ENCODE measurements at regions not wholly inside any gene's neighbourhood (a gene's known extent, or its start where the extent isn't known, plus 50 kb on each side); places are given as distances from the start of the nearest gene placed in this dataset.

DNA sequence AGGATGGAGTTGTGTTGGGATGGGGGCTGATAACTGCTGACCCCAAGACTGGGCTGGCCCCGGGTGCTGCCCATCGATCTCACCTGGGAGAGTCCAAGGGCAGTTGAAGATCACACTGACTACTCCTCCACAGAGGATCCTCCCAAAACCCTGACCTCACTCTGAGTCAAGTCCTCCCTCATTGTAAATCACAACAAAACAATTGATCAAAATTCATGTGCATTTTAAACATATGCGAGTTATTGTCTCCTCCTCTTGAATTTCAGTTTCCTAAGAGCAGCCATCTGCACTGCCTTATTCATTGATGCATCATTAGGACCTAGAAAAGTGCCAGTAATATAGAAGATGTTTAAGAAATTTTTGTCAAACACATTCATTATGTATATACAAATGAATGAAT is 273.6 kb downstream of the C1orf94 start:
- CTCF ChIA-PET, result interaction anchor here (1.8 kb wide), 1 partner anchor 10 kb away, joined by 9 read pairs; no protein-coding TSS in a partner anchor
- Histone ChIP-seq H3K36me3 (ENCODE audit: control insufficient read depth in 2 of 2, insufficient read depth in 1 of 2, low read length in 2 of 2) (no peaks in the 10 kb centered on the region), H3K4me3 (ENCODE audit: low read depth, low read length) (no peak overlapping the region), H3K27ac (ENCODE audit: extremely low read depth, low read depth, low read length) (no peak overlapping the region), H3K4me1 (ENCODE audit: control insufficient read depth, insufficient read depth, low read length) (no peaks in the 10 kb centered on the region), H3K9me3 (ENCODE audit: control insufficient read depth, insufficient read depth, low read depth, low read length) (no peaks in the 10 kb centered on the region)
- POLR2A ChIA-PET, result no interaction called here
- TF ChIP-seq ZNF184 (tag by site-specific recombination; IDR thresholded peaks at IDR 0.05) (no peak), ZNF530 (tag by site-specific recombination; IDR thresholded peaks at IDR 0.05; ENCODE audit: low read depth) (no peak), ZSCAN16 (tag by site-specific recombination; IDR thresholded peaks at IDR 0.05) (no peak), ZNF768 (tag by site-specific recombination; IDR thresholded peaks at IDR 0.05) (no peak), MYNN (tag by site-specific recombination; IDR thresholded peaks at IDR 0.05; ENCODE audit: borderline replicate concordance) (no peak), GFI1B (tag by site-specific recombination; IDR thresholded peaks at IDR 0.05) (no peak), HOXD13 (CRISPR knock-in tag; IDR thresholded peaks at IDR 0.05; ENCODE audit: borderline replicate concordance) (no peak), YY2 (tag by site-specific recombination; IDR thresholded peaks at IDR 0.05) (no peak), ZNF404 (tag by site-specific recombination; IDR thresholded peaks at IDR 0.05) (no peak), ZNF514 (tag by site-specific recombination; IDR thresholded peaks at IDR 0.05) (no peak), SETDB1 (IDR thresholded peaks at IDR 0.05; ENCODE audit: insufficient read length, low read length) (no peak), ZNF548 (tag by site-specific recombination; IDR thresholded peaks at IDR 0.05) (no peak), ZNF555 (tag by site-specific recombination; conservative IDR thresholded peaks at IDR 0.05) (no peak), ZNF791 (tag by site-specific recombination; IDR thresholded peaks at IDR 0.05) (no peak), ZBTB49 (tag by site-specific recombination; IDR thresholded peaks at IDR 0.05; ENCODE audit: low read depth) (no peak), ZNF37A (tag by site-specific recombination; IDR thresholded peaks at IDR 0.05) (no peak)
- TF ChIP-seq, protein P1, sequence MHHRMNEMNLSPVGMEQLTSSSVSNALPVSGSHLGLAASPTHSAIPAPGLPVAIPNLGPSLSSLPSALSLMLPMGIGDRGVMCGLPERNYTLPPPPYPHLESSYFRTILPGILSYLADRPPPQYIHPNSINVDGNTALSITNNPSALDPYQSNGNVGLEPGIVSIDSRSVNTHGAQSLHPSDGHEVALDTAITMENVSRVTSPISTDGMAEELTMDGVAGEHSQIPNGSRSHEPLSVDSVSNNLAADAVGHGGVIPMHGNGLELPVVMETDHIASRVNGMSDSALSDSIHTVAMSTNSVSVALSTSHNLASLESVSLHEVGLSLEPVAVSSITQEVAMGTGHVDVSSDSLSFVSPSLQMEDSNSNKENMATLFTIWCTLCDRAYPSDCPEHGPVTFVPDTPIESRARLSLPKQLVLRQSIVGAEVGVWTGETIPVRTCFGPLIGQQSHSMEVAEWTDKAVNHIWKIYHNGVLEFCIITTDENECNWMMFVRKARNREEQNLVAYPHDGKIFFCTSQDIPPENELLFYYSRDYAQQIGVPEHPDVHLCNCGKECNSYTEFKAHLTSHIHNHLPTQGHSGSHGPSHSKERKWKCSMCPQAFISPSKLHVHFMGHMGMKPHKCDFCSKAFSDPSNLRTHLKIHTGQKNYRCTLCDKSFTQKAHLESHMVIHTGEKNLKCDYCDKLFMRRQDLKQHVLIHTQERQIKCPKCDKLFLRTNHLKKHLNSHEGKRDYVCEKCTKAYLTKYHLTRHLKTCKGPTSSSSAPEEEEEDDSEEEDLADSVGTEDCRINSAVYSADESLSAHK (tag by site-specific recombination; IDR thresholded peaks at IDR 0.05), result no peak
- TF ChIP-seq, protein P2, sequence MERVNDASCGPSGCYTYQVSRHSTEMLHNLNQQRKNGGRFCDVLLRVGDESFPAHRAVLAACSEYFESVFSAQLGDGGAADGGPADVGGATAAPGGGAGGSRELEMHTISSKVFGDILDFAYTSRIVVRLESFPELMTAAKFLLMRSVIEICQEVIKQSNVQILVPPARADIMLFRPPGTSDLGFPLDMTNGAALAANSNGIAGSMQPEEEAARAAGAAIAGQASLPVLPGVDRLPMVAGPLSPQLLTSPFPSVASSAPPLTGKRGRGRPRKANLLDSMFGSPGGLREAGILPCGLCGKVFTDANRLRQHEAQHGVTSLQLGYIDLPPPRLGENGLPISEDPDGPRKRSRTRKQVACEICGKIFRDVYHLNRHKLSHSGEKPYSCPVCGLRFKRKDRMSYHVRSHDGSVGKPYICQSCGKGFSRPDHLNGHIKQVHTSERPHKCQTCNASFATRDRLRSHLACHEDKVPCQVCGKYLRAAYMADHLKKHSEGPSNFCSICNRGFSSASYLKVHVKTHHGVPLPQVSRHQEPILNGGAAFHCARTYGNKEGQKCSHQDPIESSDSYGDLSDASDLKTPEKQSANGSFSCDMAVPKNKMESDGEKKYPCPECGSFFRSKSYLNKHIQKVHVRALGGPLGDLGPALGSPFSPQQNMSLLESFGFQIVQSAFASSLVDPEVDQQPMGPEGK (tag by site-specific recombination; IDR thresholded peaks at IDR 0.05), result no peak
- TF ChIP-seq, protein P3, sequence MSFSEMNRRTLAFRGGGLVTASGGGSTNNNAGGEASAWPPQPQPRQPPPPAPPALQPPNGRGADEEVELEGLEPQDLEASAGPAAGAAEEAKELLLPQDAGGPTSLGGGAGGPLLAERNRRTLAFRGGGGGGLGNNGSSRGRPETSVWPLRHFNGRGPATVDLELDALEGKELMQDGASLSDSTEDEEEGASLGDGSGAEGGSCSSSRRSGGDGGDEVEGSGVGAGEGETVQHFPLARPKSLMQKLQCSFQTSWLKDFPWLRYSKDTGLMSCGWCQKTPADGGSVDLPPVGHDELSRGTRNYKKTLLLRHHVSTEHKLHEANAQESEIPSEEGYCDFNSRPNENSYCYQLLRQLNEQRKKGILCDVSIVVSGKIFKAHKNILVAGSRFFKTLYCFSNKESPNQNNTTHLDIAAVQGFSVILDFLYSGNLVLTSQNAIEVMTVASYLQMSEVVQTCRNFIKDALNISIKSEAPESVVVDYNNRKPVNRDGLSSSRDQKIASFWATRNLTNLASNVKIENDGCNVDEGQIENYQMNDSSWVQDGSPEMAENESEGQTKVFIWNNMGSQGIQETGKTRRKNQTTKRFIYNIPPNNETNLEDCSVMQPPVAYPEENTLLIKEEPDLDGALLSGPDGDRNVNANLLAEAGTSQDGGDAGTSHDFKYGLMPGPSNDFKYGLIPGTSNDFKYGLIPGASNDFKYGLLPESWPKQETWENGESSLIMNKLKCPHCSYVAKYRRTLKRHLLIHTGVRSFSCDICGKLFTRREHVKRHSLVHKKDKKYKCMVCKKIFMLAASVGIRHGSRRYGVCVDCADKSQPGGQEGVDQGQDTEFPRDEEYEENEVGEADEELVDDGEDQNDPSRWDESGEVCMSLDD (tag by site-specific recombination; IDR thresholded peaks at IDR 0.05), result no peak
